Panc1 (cell line): ENCODE measurements at regions not wholly inside any gene's neighbourhood (a gene's known extent, or its start where the extent isn't known, plus 50 kb on each side); places are given as distances from the start of the nearest gene placed in this dataset.

Experiments
- ATAC-seq: fragments of 200-7000 bp; cut with Tn5 transposase; 2 replicates; pipeline ENCODE4 v1.9.1; 2020; ENCODE audit warnings: mild to moderate bottlenecking, moderate library complexity
- BruUV-seq: library from RNA; stranded (reverse); fragments of 400-500 nt; replicated peaks from 2 replicates; lab custom pipeline; 2021; lab: Mats Ljungman, UMichigan
- CTCF ChIA-PET: fragments of 300-600 bp; sonication (Branson Sonifier 250); formaldehyde crosslinking; loops from one replicate; lab custom pipeline; 2022; ENCODE audit warnings: antibody characterized with exemption; lab: Charles Lee
- POLR2A ChIA-PET: fragments of 300-600 bp; sonication (Branson Sonifier 250); formaldehyde crosslinking; loops from one replicate; lab custom pipeline; 2022; ENCODE audit warnings: antibody characterized with exemption; lab: Charles Lee
- DNase-seq: peaks from one replicate; pipeline ENCODE4 v3.0.0-alpha.2; 2010; ENCODE audit warnings: low read depth, low spot score
- H3K27ac ChIP-seq: 2 replicates; pipeline ENCODE4 v1.5.1; 2011; ENCODE audit warnings: mild to moderate bottlenecking, low read length, inconsistent platforms
- H3K27me3 ChIP-seq: fragments of 200-500 bp; sonication (Bioruptor generic); 2 replicates; pipeline ENCODE4 v1.6.0; 2014; ENCODE audit warnings: low read length, inconsistent platforms; ENCODE audit not compliant: control insufficient read depth, insufficient read depth
- H3K36me3 ChIP-seq: fragments of 200-500 bp; sonication (Bioruptor generic); 2 replicates; pipeline ENCODE4 v1.5.1; 2014; ENCODE audit warnings: inconsistent platforms, mild to moderate bottlenecking, low read length, moderate library complexity; ENCODE audit not compliant: control insufficient read depth, insufficient read depth
- H3K4me1 ChIP-seq: 2 replicates; pipeline ENCODE4 v1.5.1; 2011; ENCODE audit warnings: inconsistent platforms, mild to moderate bottlenecking, low read length, moderate library complexity; ENCODE audit not compliant: control insufficient read depth, insufficient read depth
- H3K4me3 ChIP-seq, 2 experiments: 2 replicates each; pipeline ENCODE4 v1.5.1; 2011 to 2012; ENCODE audit warnings: low read depth in 2 of 2, low read length in 2 of 2, mild to moderate bottlenecking in 2 of 2, inconsistent platforms in 1 of 2, moderate library complexity in 1 of 2
- H3K9me3 ChIP-seq: fragments of 200-500 bp; sonication (Bioruptor generic); 2 replicates; pipeline ENCODE4 v1.5.1; 2014; ENCODE audit warnings: low read depth, mild to moderate bottlenecking, inconsistent platforms, low read length, moderate library complexity; ENCODE audit not compliant: control insufficient read depth, insufficient read depth
- CTCF ChIP-seq: fragments of 450-650 bp; IDR thresholded peaks from 2 replicates; pipeline ENCODE4 v1.5.1; 2017; ENCODE audit warnings: mild to moderate bottlenecking
- POLR2AphosphoS5 ChIP-seq: IDR thresholded peaks from 2 replicates; pipeline ENCODE4 v1.6.1; 2012; ENCODE audit warnings: mild to moderate bottlenecking, low read depth, low read length, moderate library complexity
- REST ChIP-seq, 2 experiments: IDR thresholded peaks; 2 replicates each; pipeline ENCODE4 v1.6.1; 2011 to 2012; ENCODE audit warnings: low read depth in 2 of 2, control low read depth in 1 of 2, low read length in 1 of 2, mild to moderate bottlenecking in 1 of 2, moderate library complexity in 1 of 2; ENCODE audit not compliant: insufficient read depth in 1 of 2
- SIN3A ChIP-seq: IDR thresholded peaks from 2 replicates; pipeline ENCODE4 v1.6.1; 2012; ENCODE audit warnings: low read depth, mild to moderate bottlenecking, low read length, moderate library complexity, borderline replicate concordance; ENCODE audit not compliant: insufficient read depth
- TCF7L2 ChIP-seq: IDR thresholded peaks from 2 replicates; pipeline ENCODE4 v1.6.1; 2011; ENCODE audit warnings: mild to moderate bottlenecking, low read depth, low read length, inconsistent platforms
- in situ Hi-C: cut with HindIII; loops from 2 replicates; pipeline ENCODE4 v1.10.0; 2016; ENCODE audit warnings: low sequenced_read_pairs, low pct_unique_long_range_greater_than_20kb
- intact Hi-C: fragments of 100-400 bp; cut with micrococcal nuclease; formaldehyde crosslinking; loops from one replicate; pipeline ENCODE4 v1.10.0; 2022; ENCODE audit not compliant: unreplicated experiment

GRCh38 chr3:145219355-145220235 lies 941.4 kb downstream of the PLOD2 start:
- H3K9me3 ChIP-seq, result 0 out of 2 replicates have a peak, but pooled peaks cover 3% of the 10 kb centered on the region
- no peaks in the 10 kb centered on the region for H3K27me3 ChIP-seq
- POLR2A ChIA-PET, result no interaction called here
- TF ChIP-seq TCF7L2 (no peak), POLR2AphosphoS5 (no peak), CTCF (no peak), SIN3A (no peak), REST (IDR thresholded peaks at IDR 0.05; ENCODE audit: insufficient read depth in 1 of 2, low read depth in 2 of 2, low read length in 1 of 2) (no peak)
- CTCF ChIA-PET, result no interaction called here
- DNase-seq (no peak), ATAC-seq (no peak)
- in situ Hi-C loops, result no loop called here
- H3K27ac ChIP-seq, result no peak overlapping the region
- H3K4me3 ChIP-seq, result no peak overlapping the region
- intact Hi-C loops, result no loop called here
- no peaks in the 10 kb centered on the region for H3K36me3 ChIP-seq
- no TSS peak for BruUV-seq
- no peaks in the 10 kb centered on the region for H3K4me1 ChIP-seq

- H3K4me3 ChIP-seq, result no peak overlapping the region
- ATAC-seq (no peak), DNase-seq (no peak)
- in situ Hi-C loops, result no loop called here
- no peaks in the 10 kb centered on the region for H3K9me3 ChIP-seq
- H3K4me1 ChIP-seq, result no peaks in the 10 kb centered on the region
- H3K27me3 ChIP-seq, result no peaks in the 10 kb centered on the region
- H3K27ac ChIP-seq, result no peak overlapping the region
- no peak for TF ChIP-seq CTCF
- no peak for TF ChIP-seq POLR2AphosphoS5
- TF ChIP-seq SIN3A, result no peak
- intact Hi-C loops, result no loop called here
- CTCF ChIA-PET, result no interaction called here
- no TSS peak for BruUV-seq
- H3K36me3 ChIP-seq, result no peaks in the 10 kb centered on the region
- POLR2A ChIA-PET, result no interaction called here
Observed at GRCh38 chr3:145224886-145225285, 936.1 kb downstream of the PLOD2 start.
